ENCODE measurements at regions not wholly inside any gene's neighbourhood (a gene's known extent, or its start where the extent isn't known, plus 50 kb on each side); places are given as distances from the start of the nearest gene placed in this dataset.
"Not testable (repeated sequence)": the region's sequence is repeated elsewhere in the genome, so short reads cannot be mapped to it uniquely, and the experiment has no call there.

GRCh38 chr22:22759371-22759770 lies 115.0 kb downstream of the GGTLC2 start:
- no peak for DNase-seq

DNA sequence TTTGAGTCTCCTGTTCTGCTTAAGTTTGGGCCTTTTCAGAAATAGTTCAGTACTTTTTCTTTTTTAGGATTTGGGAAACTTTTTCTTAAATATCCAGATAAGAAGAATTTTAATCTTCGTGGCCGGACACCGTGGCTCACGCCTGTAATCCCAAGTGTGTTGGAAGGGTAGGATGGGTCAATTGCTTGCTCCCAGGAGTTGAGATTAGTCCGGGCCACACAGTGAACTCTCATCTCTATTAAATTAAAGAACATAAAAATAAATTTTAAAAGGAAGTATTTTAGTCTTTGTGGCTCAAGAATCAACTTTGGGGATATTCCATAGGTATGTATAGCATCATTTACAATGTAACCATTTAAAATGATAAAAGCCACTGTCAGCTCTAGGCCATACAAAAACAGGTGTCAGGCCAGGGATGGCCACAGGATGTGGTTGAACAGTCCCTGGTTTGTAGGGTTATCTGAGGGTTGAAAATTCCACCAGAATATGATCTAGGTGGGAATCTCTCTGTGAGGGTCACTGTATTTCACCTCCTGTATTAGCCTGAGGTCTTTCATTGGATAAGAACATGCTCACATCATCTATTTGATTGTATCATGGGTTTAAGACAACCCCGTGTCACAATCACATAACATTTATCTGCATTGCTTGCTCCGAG lies 115.6 kb downstream of the GGTLC2 start:
- DNase-seq: no peak

DNA sequence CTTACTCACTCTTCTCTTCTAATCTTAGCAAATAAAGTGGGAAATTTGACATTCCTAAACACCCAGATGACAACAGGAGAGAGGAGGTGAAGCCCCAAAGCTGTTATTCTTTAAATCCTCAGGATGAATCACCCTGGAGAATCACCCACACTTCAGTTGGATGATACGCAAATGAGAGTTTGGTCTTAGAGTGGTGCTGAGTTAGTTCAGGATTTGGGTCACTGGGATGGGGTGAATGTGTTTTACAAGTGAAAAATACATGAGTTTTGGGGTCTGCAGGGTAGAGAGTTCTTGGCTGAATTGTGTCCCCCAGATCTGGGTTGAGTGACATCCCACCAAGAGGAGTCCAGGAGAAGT lies 117.2 kb downstream of the GGTLC2 start:
- DNase-seq: no peak

GRCh38 chr22:22761963-22762772 lies 117.8 kb downstream of the GGTLC2 start:
- no peak for DNase-seq

GRCh38 chr22:22763512-22763911 lies 119.1 kb downstream of the GGTLC2 start:
- no peak for DNase-seq

DNA sequence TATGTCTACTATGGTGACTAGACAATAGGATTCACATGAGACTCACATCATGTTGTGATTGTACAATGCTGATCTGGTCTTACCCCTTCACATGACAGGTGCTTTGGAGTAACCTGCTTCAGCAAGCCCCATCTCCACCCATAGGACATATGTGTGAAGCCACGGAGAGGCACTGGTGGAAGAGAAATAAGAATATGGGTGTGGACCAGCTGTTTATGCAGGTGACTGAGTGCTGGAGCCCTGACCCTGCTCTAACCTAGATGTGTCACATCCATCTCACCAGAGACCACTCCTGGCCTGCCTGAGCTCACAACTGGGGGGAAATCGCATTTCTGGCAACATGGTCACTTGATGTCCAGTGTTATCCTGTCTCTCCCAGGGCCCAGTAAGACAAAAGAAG lies 119.7 kb downstream of the GGTLC2 start:
- no peak for DNase-seq

DNA sequence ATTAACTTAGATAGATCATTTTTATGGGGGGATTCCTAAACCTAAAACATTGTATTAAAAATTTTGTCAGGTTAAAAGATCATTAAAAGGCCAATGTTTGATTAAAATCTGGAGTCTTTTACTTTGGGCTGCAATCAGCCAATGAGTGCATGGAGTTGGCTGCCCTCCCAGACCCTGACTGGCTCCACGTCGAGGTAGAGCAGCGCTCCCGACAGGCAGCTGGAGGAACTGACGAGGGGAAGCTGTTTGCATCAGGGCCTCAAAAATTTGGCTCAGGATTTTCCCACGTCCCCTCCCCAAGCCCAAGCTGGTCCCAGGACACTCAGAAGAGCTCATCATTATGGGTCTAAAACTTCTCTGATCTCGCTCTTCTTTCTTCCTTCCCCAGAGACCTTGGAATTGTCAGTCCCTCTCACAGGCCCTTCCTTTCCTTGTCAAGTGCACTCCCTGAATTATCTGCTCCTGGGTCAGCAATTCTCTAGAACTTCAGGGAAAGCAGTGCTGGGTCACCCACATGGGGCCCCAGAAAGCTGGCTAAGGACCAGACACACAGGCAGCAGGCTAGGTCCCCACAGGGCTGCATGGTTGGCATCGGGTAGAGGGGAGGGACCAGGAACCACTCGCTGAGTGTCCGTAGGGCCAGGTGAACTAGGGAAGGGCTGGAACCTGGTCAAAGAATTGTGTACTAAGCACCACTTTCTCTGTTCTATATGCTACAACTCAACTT lies 119.6 kb upstream of the IGLL5 start:
- no peak for DNase-seq

GRCh38 chr22:22768885-22769284 lies 118.7 kb upstream of the IGLL5 start:
- no peak for DNase-seq

- no peak for DNase-seq
These were observed 118.0 kb upstream of the IGLL5 start for GRCh38 chr22:22769434-22770279.

GRCh38 chr22:22770280-22770871 lies 117.2 kb upstream of the IGLL5 start:
- DNase-seq: peak; percentile 22

GRCh38 chr22:22770881-22771280 lies 116.7 kb upstream of the IGLL5 start:
- no peak for DNase-seq

DNA sequence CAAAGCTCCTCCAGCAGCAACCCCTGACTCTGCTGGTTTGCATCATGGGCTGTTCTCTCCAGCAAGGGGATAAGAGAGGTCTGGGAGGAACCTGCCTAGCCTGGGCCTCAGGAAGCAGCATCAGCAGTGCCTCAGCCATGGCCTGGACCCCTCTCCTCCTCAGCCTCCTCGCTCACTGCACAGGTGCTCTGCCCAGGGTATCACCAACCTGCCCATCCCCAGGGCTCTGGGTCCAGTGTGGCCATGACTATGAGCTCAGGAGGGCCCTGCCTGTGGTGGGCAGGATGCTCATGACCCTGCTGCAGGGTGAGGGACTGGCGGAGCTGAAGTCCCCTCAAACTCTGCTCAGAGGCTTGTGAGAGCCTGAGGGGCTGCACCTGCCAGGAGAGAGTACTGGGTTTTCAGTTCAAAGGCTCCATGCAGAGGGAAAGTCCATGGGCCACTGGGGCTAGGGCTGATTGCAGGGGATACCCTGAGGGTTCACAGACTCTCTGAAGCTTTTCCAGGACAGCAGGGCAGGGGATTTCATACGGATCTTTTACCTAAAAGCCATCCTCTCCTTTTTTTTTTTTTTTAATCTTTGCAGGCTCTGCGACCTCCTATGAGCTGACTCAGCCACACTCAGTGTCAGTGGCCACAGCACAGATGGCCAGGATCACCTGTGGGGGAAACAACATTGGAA lies 115.8 kb upstream of the IGLL5 start:
- DNase-seq: no peak

DNA sequence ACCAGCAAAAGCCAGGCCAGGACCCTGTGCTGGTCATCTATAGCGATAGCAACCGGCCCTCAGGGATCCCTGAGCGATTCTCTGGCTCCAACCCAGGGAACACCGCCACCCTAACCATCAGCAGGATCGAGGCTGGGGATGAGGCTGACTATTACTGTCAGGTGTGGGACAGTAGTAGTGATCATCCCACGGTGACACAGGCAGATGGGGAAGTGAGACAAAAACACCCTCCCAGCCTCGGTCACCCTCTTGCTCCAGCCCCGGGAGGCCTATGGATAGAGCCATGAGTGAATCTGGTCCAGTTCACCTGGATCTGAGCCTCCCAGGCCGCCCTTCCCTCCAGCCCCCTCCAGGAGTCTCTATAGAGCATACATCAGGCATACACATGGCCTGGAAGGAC lies 115.2 kb upstream of the IGLL5 start:
- no peak for DNase-seq

- DNase-seq: no peak
These were observed 114.7 kb upstream of the IGLL5 start for GRCh38 chr22:22772883-22773282.

DNA sequence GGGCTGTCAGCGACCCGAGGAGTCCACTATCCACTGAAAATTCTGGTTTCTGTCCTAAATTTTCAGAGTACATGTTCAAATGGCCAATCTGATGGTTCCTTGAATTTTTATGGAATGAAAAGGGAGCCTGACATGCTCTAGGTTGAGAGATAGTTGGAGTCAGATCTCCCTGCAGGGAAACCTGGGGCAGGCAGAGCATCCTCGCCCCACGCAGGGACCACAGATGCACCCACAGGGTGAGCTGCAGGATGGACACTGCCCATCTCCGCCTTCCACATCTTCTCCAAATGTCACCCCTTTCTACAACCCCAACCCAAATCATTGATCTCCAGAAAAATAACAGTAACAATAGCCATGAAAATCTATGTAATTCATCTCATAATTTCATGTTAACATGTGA lies 114.2 kb upstream of the IGLL5 start:
- DNase-seq: no peak

DNA sequence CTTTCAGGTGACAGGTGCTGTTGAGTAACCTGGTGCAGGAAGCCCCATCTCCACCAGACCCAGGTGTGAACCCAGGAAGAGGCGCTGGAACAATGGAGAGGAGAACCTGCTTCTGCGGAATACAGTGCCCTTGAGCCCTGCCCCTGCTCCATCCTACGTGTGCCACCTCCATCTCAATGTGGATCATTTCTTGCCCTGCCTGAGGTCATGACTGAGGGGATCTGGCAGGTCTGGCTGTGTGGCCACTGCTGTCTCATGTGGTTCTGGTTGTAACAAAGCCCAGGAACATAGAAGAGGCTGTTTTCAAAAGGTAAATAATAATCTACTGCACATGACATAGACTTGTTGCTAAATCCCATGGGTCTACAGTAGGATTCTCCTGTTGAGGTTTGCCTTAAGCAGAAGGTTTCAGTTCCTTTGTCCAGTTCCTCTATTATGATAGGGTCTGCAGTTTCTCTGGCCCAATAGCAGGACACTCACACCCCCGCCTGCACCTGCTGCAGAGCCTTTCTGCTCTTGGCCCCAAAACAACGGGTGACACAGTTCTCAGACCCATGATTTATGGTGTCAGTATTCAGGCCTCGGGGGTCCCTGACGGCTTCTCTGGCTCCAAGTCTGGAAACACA lies 113.5 kb upstream of the IGLL5 start:
- DNase-seq: no peak

DNA sequence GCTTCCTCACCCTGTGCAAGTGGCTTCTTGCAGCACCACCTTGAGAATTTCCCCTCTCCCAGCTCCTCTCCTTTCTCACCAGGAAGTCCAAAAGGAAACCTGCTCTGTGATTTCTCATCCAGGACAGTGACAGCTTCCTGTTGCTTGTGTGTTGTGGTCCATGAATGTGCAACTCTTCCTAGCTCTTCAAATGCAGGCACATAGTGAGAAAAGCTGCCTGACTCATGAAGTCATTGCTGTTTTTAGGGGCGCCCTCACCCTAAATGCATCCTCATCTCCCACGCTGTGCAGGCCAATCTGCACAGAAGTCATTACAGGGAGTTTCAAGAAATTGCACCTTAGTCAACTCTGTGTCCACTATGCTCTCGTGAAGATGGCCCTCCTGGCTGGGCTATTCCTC lies 112.9 kb upstream of the IGLL5 start:
- not testable (repeated sequence) for DNase-seq

GRCh38 chr22:22776121-22776520 lies 111.5 kb upstream of the IGLL5 start:
- no peak for DNase-seq

- no peak for DNase-seq
These were observed 108.4 kb upstream of the IGLL5 start for GRCh38 chr22:22779213-22779612.

GRCh38 chr22:22783575-22783974 lies 104.0 kb upstream of the IGLL5 start:
- DNase-seq: no peak

- DNase-seq: no peak
These were observed 103.2 kb upstream of the IGLL5 start for GRCh38 chr22:22784249-22785039.

All from activated effector memory CD4-positive, alpha-beta T cell treated with Interleukin-2 at 50 U/mL for 16 hours (primary cell).